ENCODE measurements at regions not wholly inside any gene's neighbourhood (a gene's known extent, or its start where the extent isn't known, plus 50 kb on each side); places are given as distances from the start of the nearest gene placed in this dataset.

DNA sequence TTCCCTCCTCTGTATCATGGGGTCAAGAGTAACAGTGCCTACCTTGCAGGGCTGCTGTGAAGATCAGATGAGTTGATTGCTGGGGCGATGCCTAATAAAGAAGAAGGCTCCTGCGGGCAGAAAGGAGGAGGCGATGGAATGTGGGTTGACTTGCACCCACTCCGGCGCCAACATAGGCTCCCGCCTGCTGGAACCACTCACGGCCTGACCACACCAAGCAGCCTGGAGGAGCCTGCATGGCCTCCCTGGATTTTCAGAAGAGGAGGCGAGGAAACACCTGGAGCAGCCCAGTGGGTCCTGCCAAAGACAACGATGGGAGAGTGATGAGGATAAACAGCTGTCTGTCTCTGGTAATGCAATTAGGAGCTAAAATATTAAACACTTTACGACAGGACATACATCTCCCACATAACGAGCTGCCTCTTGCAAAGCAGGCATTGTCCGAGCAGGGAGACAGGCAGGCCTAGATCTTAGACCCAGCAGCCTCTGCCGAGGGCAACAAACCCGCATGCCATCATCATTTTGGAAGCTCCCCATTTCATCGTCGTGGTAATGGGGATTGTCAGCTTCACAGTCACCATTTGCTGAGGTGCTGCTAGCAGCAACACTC is 302.9 kb upstream of the ZMIZ1 start:
- H3K36me3 Mint-ChIP-seq: no peaks in the 10 kb centered on the region
- peaks cover 7% of the 10 kb centered on the region for H3K4me1 Mint-ChIP-seq
- DNase-seq: no peak
- H3K27ac Mint-ChIP-seq: no peak overlapping the region
- no peaks in the 10 kb centered on the region for H3K27me3 Mint-ChIP-seq
- H3K4me3 Mint-ChIP-seq: no peak overlapping the region
- no peaks in the 10 kb centered on the region for H3K9me3 Mint-ChIP-seq

DNA sequence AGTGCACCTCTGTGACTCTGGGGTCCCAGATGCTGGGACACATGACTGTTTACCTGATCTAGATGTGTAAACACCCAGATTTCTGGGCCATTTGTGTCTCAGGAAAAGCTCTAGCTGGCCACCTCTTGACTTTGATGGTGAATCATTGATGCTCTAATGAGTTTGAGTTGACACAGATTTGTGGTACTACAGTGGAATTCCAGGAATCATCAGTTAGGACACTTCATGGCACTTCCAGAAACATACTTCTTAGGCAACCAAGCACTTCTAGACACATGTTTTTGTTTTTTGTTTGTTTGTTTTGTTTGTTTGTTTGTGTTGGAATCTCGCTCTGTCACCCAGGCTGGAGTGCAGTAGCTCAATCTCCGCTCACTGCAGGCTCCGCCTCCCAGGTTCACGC is 302.2 kb upstream of the ZMIZ1 start:
- H3K27ac Mint-ChIP-seq: no peak overlapping the region
- peaks cover 7% of the 10 kb centered on the region for H3K4me1 Mint-ChIP-seq
- H3K9me3 Mint-ChIP-seq: no peaks in the 10 kb centered on the region
- H3K27me3 Mint-ChIP-seq: no peaks in the 10 kb centered on the region
- no peak for DNase-seq
- H3K4me3 Mint-ChIP-seq: no peak overlapping the region
- no peaks in the 10 kb centered on the region for H3K36me3 Mint-ChIP-seq

DNA sequence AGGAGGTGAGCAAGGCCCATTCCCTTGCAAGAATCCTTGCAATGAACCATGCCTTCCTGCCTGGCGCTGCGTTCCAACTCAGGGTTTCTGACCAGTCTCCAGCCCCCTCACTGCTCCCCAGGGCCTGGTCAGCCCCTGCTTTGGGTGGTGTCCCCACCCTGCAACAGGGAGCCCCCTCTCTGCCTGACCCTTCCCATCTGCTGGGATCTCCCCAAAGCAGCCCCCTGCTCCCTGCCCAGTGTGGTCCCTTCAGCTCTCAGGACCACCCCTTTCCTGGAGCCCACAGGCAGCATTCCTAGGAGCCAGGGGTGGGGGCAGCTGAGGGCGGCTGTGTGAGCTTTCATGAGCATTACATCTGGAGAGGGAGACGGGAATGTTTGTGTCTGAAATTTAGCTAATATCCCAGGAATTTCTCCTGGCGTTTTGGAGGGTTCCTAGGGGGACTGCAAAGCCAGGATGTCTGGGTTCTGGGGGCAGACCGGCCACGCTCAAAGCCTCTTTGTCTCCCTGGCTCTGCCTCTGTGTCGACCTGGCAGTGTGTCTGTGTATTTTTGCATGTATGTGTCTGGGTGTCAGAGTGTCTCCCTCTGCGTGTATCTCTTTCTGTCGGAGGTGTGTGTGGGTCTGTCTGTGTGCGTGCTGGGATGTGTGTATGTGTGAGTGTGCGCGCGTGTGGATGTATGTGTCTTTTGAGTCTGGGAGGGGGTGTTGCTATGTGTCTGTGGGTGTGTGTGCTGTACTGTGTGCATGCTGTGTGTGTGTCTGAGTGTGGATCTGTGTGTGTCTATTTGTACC is 300.5 kb upstream of the ZMIZ1 start:
- H3K4me3 Mint-ChIP-seq: no peak overlapping the region
- H3K9me3 Mint-ChIP-seq: no peaks in the 10 kb centered on the region
- no peaks in the 10 kb centered on the region for H3K36me3 Mint-ChIP-seq
- no peaks in the 10 kb centered on the region for H3K27me3 Mint-ChIP-seq
- H3K27ac Mint-ChIP-seq: no peak overlapping the region
- no peak for DNase-seq
- peaks cover 7% of the 10 kb centered on the region for H3K4me1 Mint-ChIP-seq

DNA sequence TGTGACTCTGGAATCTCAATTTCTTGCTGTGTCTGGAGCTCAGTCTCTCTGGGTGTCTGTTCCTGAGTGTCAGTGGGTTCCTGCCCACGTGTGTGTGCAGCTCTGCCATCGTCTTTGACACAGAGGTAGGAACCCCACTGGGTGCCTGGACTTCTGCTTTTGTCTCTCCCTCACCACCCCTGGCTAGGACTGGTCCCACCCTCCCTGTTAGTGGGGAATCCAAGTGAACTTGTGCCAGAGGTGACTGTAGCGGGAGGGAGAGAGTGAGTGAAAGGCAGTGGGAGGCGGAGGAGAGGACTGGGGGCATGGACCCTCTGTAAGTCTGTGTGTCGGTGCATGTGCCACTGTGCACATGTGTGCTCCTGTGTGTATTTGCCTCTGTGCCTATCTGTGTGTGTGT is 299.9 kb upstream of the ZMIZ1 start:
- Mint-ChIP-seq H3K27ac (no peak overlapping the region), H3K27me3 (no peaks in the 10 kb centered on the region), H3K36me3 (no peaks in the 10 kb centered on the region), H3K4me1 (peaks cover 6% of the 10 kb centered on the region), H3K9me3 (no peaks in the 10 kb centered on the region), H3K4me3 (no peak overlapping the region)
- DNase-seq: no peak

DNA sequence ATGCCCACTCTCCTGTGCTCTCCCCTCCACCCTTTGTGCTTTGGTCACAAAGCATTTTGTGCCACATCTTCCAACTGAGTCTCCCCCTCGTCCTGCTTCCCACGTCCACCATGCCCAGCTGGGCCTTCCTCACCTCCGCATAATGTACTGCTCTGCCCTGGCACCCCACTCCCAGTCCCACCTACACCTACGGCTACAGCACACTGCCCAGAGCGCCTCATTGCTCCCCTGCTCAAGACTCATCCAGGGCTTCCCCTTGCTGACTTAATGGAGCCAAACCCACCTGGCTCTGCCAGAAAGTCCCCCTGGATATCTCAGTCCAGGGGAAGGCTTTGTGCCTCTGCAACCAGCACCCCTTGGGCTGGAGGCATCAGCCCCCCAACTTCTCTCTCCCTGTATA is 299.2 kb upstream of the ZMIZ1 start:
- Mint-ChIP-seq H3K27ac (no peak overlapping the region), H3K4me1 (peaks cover 2% of the 10 kb centered on the region), H3K27me3 (no peaks in the 10 kb centered on the region), H3K9me3 (no peaks in the 10 kb centered on the region), H3K36me3 (no peaks in the 10 kb centered on the region), H3K4me3 (no peak overlapping the region)
- DNase-seq: no peak

DNA sequence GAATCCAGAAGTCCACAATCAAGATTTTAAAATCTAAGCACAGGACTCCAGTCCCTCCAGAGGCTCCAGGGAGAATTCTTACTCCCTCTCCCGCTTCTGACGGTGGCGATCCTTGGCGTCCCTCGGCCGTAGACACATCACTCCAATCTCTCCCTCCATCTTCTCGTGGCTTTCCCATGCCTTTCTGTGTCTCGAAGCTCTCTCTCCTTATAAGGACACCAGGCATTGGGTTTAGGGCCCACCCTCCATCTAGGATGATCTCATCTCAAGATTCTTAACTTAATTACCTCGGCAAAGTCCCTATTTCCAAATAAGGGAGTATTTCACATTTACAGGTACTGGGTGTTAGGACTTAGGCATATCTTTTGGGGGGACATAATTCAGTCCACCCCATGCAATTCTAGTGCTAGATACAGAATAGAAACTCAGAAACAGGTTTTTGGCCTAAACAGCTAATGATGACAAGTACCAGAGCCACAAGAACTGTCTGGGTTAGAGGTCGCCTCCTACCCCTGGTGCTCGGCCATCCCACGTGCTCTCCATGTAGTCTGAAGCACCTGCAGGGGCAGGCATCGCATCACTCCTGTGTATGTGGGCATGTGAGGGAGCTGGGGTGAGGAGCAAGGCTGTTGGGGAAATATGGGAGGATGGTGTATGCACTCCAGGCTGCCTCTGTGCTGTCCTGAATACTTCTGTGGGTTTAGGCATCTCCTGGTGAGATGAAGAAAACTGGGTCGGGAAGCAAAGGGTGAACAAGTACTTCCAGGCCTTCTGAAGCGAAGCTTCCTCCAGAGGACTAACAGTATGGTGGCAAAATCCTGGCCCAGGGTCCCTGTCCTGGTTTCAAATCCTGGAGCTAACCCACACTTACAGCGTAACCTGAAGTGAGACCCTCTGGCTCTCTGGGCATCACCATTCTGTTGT is 298.3 kb upstream of the ZMIZ1 start:
- no peak overlapping the region for H3K27ac Mint-ChIP-seq
- no peaks in the 10 kb centered on the region for H3K36me3 Mint-ChIP-seq
- H3K27me3 Mint-ChIP-seq: no peaks in the 10 kb centered on the region
- H3K4me1 Mint-ChIP-seq: no peaks in the 10 kb centered on the region
- no peak overlapping the region for H3K4me3 Mint-ChIP-seq
- DNase-seq: no peak
- H3K9me3 Mint-ChIP-seq: no peaks in the 10 kb centered on the region

DNA sequence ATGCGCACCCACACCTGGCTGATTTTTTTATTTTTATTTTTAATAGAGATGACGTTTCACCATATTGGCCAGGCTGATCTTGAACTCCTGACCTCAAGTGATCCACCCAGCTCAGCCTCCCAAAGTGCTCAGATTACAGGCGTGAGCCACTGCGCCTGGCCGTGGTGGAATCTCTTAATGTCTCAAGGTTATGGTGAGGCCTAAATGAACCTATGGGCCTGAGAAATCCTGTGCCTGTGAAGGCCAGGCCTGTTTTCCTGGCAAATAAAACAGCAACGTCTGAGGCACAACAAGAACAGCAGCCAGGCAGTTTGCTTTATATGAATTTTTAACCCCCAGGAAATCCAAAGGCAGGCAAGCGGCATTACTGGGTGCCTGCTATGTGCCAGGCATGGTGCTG is 297.5 kb upstream of the ZMIZ1 start:
- H3K36me3 Mint-ChIP-seq: no peaks in the 10 kb centered on the region
- no peak overlapping the region for H3K4me3 Mint-ChIP-seq
- no peaks in the 10 kb centered on the region for H3K9me3 Mint-ChIP-seq
- no peak for DNase-seq
- no peaks in the 10 kb centered on the region for H3K4me1 Mint-ChIP-seq
- H3K27me3 Mint-ChIP-seq: no peaks in the 10 kb centered on the region
- H3K27ac Mint-ChIP-seq: no peak overlapping the region

DNA sequence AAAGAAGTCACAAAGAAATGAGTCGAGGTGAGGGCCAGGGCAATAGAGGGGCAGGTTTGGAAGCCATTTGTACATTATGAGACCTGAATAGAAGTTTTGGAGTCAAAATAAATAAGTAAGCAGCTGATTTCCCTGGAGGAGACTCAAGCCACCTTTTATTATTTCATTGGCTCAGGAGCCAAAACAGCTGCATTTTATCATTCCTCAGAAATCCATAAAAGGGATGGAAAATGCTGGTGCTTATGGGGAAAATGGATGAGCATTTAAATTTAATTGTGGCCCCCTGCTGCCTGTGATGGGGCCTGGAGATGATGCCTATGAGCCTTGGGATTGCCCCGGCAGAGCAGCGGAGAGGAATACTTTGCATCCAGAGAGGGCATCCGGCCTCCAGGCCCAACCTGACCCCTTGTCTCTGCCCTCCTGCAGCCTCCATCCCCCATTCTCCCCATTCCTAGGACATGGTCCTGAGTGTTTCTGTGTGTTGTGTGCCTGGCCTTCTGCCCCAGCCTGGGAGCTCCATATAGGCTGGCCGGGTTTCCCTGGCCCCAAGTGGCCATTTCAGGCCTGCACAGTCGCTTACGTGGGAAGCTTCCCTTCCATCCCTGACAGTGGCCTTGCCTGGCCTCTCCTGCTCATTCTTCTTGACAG is 296.8 kb upstream of the ZMIZ1 start:
- no peaks in the 10 kb centered on the region for H3K36me3 Mint-ChIP-seq
- no peaks in the 10 kb centered on the region for H3K27me3 Mint-ChIP-seq
- no peaks in the 10 kb centered on the region for H3K4me1 Mint-ChIP-seq
- no peaks in the 10 kb centered on the region for H3K9me3 Mint-ChIP-seq
- H3K4me3 Mint-ChIP-seq: no peak overlapping the region
- DNase-seq: no peak
- H3K27ac Mint-ChIP-seq: no peak overlapping the region

DNA sequence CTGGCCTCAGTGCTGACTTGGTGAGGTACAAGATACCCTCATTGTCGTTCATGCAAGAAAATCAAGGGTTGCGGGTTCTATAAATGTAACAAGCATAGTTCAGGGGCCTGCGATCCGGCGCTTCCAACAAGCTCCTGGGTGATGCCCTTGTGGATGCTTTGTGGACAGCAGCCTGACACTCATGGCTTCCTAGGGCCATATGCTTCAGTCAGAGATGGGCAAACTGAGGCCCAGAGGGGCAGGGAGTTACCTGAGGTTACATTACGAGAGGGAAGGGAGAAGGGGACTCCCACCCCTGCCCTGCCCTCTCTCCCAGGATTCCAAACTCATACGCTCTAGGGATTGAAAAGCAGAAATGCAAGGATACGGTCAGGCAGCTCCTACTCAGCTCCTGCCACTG is 296.3 kb upstream of the ZMIZ1 start:
- Mint-ChIP-seq H3K4me1 (no peaks in the 10 kb centered on the region), H3K36me3 (no peaks in the 10 kb centered on the region), H3K9me3 (no peaks in the 10 kb centered on the region), H3K27me3 (no peaks in the 10 kb centered on the region), H3K4me3 (no peak overlapping the region), H3K27ac (no peak overlapping the region)
- no peak for DNase-seq

DNA sequence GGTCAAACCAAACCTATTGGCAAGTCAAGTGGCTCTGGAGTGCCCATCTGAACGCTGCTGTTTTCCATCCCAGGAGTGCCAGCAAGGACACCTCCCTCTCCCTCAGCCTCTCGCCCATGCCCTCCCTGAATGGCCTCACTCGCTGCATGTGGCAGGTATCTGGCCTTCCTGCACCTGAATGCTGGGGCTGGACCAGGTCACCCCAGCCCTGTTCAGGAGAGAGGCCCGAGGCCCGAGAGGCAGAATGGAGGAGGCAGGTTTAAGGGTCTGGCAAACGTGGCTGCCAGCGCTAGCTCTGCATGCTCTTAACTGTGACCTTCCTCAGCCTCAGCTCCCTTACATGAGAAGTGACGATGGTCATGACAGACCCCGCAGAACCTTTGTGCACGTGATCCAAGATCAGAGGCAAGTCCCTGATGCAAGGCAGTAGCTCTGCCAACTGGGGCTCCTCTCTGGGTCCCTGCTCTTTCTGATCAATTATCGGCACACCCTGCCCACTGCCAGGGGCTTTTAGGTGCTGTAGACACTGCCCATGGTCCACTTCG is 295.7 kb upstream of the ZMIZ1 start:
- Mint-ChIP-seq H3K4me1 (no peaks in the 10 kb centered on the region), H3K4me3 (no peak overlapping the region), H3K9me3 (no peaks in the 10 kb centered on the region), H3K27ac (no peak overlapping the region), H3K36me3 (no peaks in the 10 kb centered on the region), H3K27me3 (no peaks in the 10 kb centered on the region)
- DNase-seq: no peak

DNA sequence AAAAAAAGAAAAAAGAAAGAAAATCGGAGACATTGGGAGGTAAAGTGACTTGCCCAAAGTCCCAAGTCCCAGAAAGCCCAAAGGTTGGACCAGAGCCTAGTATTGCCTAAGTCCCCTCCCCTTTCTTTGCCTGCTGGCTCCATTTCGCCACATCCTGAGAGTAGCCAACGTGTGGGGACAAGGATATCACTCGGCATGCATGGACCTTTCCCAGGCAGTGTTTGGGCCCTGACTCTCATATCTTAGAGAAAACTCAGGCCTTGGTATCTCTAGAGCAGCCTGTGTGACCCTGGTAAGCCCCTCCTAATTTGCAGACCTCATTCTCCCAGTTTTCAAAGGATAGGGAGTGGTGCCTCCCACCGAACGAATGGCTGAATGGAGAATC is 294.2 kb upstream of the ZMIZ1 start:
- Mint-ChIP-seq H3K4me1 (no peaks in the 10 kb centered on the region), H3K4me3 (no peak overlapping the region), H3K27ac (no peak overlapping the region), H3K9me3 (no peaks in the 10 kb centered on the region), H3K36me3 (no peaks in the 10 kb centered on the region), H3K27me3 (no peaks in the 10 kb centered on the region)
- DNase-seq: no peak

DNA sequence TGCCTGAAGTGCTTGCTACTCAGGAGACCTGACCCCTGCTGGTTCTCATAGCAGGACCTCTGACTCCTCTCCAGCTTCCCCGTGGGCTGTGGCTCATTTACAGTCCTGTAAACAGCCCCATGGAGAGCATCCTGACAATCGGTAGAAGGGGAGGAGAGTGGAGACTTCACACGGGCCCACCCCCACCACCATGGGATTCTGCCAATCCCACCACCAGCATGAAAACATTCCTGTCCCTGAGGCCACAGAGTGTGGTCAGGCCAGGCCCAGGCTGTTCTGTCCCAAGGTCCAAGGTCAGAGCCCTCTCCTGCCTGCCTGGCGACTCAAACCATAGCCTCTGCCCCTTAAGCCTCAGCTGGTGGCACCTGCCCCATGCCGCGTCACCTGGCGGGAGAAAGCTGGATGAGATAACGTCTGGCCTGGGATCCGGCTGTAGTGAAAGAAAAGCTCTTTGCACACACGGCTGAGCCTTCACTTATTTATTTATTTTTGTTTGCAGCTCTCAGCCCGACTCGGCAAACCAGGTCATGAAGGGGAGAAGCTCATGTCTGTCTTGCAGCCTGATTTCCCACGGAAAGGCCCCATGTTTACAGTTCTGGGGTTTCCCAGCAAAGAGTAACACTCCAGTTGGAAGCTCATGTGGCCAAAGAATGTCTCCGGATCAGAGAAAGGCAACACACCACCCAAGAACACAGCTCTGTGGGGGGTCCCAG is 293.6 kb upstream of the ZMIZ1 start:
- no peak overlapping the region for H3K27ac Mint-ChIP-seq
- DNase-seq: no peak
- H3K4me1 Mint-ChIP-seq: no peaks in the 10 kb centered on the region
- no peak overlapping the region for H3K4me3 Mint-ChIP-seq
- no peaks in the 10 kb centered on the region for H3K36me3 Mint-ChIP-seq
- H3K27me3 Mint-ChIP-seq: no peaks in the 10 kb centered on the region
- H3K9me3 Mint-ChIP-seq: no peaks in the 10 kb centered on the region

DNA sequence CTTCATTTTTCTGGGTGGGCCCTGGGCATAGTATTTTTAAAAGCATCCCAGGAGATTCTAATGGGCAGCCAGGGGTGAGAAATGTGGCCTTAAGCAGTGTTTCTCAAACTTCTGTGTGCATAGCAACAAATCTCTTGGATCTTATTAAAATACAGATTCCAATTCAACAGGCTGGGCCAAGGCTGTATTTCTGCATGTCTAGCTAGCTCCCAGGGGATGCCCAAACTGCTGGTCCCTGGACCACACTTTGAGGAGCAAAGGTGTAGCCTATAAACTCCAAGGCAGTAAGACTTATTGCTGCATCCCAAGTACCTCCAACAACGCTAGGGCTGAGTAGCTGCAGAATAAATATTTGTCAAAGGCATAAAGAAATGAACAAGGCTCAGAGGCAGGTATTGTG is 292.9 kb upstream of the ZMIZ1 start:
- no peaks in the 10 kb centered on the region for H3K9me3 Mint-ChIP-seq
- H3K4me1 Mint-ChIP-seq: no peaks in the 10 kb centered on the region
- H3K36me3 Mint-ChIP-seq: no peaks in the 10 kb centered on the region
- H3K27ac Mint-ChIP-seq: no peak overlapping the region
- DNase-seq: no peak
- H3K4me3 Mint-ChIP-seq: no peak overlapping the region
- H3K27me3 Mint-ChIP-seq: no peaks in the 10 kb centered on the region

DNA sequence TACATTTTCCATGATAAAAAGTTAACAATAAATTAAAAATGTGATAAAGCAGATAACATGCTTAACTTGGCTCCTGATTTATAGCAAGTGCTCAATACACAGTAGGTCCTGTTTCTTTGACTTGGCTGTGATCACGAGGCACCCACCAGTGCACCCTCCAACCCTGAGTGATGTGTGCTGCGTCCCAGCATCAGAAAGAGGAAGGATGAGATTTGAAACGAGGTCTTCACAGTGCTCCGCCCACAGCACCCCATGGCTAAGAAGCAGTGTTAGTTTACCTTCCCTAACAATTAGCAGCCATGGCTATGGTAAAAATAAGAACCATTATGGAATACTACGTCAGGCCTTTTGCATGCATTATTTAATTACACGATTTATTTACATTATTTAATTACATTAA is 292.0 kb upstream of the ZMIZ1 start:
- Mint-ChIP-seq H3K27ac (no peak overlapping the region), H3K36me3 (no peaks in the 10 kb centered on the region), H3K27me3 (no peaks in the 10 kb centered on the region), H3K4me3 (no peak overlapping the region), H3K9me3 (no peaks in the 10 kb centered on the region), H3K4me1 (no peaks in the 10 kb centered on the region)
- no peak for DNase-seq

Data from activated naive CD8-positive, alpha-beta T cell treated with anti-CD3 and anti-CD28 coated beads for 36 hours (primary cell).